H9 (cell line): ENCODE measurements at regions not wholly inside any gene's neighbourhood (a gene's known extent, or its start where the extent isn't known, plus 50 kb on each side); places are given as distances from the start of the nearest gene placed in this dataset.

ENCODE experiments used
- DNase-seq: peaks from one replicate; pipeline ENCODE4 v3.0.0-alpha.2; 2017
- H2AFZ ChIP-seq: one replicate; pipeline ENCODE4 v1.6.1; 2013; ENCODE audit warnings: mild to moderate bottlenecking, low read length, control low read depth, moderate library complexity
- H2AK5ac ChIP-seq: 2 replicates; pipeline ENCODE4 v1.6.1; 2013; ENCODE audit warnings: low read length, control low read depth, mixed read lengths; ENCODE audit not compliant: insufficient read length
- H2BK120ac ChIP-seq: one replicate; pipeline ENCODE4 v1.6.1; 2013; ENCODE audit warnings: low read depth, mild to moderate bottlenecking, low read length, control low read depth, inconsistent platforms; ENCODE audit not compliant: poor library complexity, severe bottlenecking
- H2BK12ac ChIP-seq: 2 replicates; pipeline ENCODE4 v1.6.1; 2013; ENCODE audit warnings: low read length, control low read depth, mixed read lengths, low read depth; ENCODE audit not compliant: insufficient read length
- H2BK15ac ChIP-seq: 2 replicates; pipeline ENCODE4 v1.6.1; 2013; ENCODE audit warnings: low read depth, low read length, control low read depth
- H2BK20ac ChIP-seq: one replicate; pipeline ENCODE4 v1.6.1; 2013; ENCODE audit warnings: low read depth, mild to moderate bottlenecking, low read length, control low read depth, inconsistent platforms; ENCODE audit not compliant: poor library complexity, severe bottlenecking
- H2BK5ac ChIP-seq: 2 replicates; pipeline ENCODE4 v1.6.1; 2013; ENCODE audit warnings: low read length, control low read depth, mixed read lengths; ENCODE audit not compliant: insufficient read length
- H3K14ac ChIP-seq: 2 replicates; pipeline ENCODE4 v1.6.1; 2013; ENCODE audit warnings: low read length, control low read depth; ENCODE audit not compliant: insufficient read depth
- H3K18ac ChIP-seq: 2 replicates; pipeline ENCODE4 v1.6.1; 2013; ENCODE audit warnings: low read depth, mild to moderate bottlenecking, mixed read lengths, low read length, control low read depth; ENCODE audit not compliant: insufficient read length
- H3K23ac ChIP-seq: 2 replicates; pipeline ENCODE4 v1.6.1; 2013; ENCODE audit warnings: low read length, control low read depth, mixed read lengths, low read depth; ENCODE audit not compliant: insufficient read length
- H3K23me2 ChIP-seq: 2 replicates; pipeline ENCODE4 v1.6.1; 2013; ENCODE audit warnings: low read depth, mild to moderate bottlenecking, mixed read lengths, low read length, control low read depth; ENCODE audit not compliant: insufficient read length, poor library complexity, severe bottlenecking
- H3K27ac ChIP-seq: 2 replicates; pipeline ENCODE4 v1.5.1; 2013; ENCODE audit warnings: low read length, control low read depth, mixed read lengths, low read depth; ENCODE audit not compliant: insufficient read length
- H3K27me3 ChIP-seq: 2 replicates; pipeline ENCODE4 v1.6.1; 2013; ENCODE audit warnings: low read length, control low read depth, inconsistent platforms; ENCODE audit not compliant: insufficient read depth
- H3K4ac ChIP-seq: 2 replicates; pipeline ENCODE4 v1.6.1; 2013; ENCODE audit warnings: low read depth, mild to moderate bottlenecking, control low read depth, inconsistent platforms, low read length, moderate library complexity
- H3K4me1 ChIP-seq: 2 replicates; pipeline ENCODE4 v1.6.1; 2013; ENCODE audit warnings: low read length, control low read depth, inconsistent platforms; ENCODE audit not compliant: insufficient read depth
- H3K4me2 ChIP-seq: 2 replicates; pipeline ENCODE4 v1.6.1; 2013; ENCODE audit warnings: low read length, control low read depth, mixed read lengths; ENCODE audit not compliant: insufficient read length, insufficient read depth
- H3K56ac ChIP-seq: 2 replicates; pipeline ENCODE4 v1.6.1; 2013; ENCODE audit warnings: low read depth, mild to moderate bottlenecking, mixed read lengths, low read length, control low read depth; ENCODE audit not compliant: insufficient read length
- H3K79me1 ChIP-seq: 2 replicates; pipeline ENCODE4 v1.6.1; 2013; ENCODE audit warnings: low read depth, mild to moderate bottlenecking, moderate library complexity, low read length, control low read depth, inconsistent platforms; ENCODE audit not compliant: insufficient read depth, poor library complexity, severe bottlenecking
- H3K79me2 ChIP-seq: 2 replicates; pipeline ENCODE4 v1.6.1; 2013; ENCODE audit warnings: low read length, control low read depth, inconsistent platforms; ENCODE audit not compliant: insufficient read depth
- H3K9ac ChIP-seq: 2 replicates; pipeline ENCODE4 v1.6.1; 2013; ENCODE audit warnings: low read length, control low read depth, mixed read lengths; ENCODE audit not compliant: insufficient read length; ENCODE audit errors: extremely low read depth
- H3K9me3 ChIP-seq: one replicate; pipeline ENCODE4 v1.6.1; 2013; ENCODE audit warnings: low read depth, low read length, inconsistent platforms; ENCODE audit not compliant: control insufficient read depth
- H3T11ph ChIP-seq: one replicate; pipeline ENCODE4 v1.6.1; 2013; ENCODE audit warnings: mild to moderate bottlenecking, low read length, control low read depth, inconsistent platforms
- H4K20me1 ChIP-seq: one replicate; pipeline ENCODE4 v1.6.1; 2013; ENCODE audit not compliant: control insufficient read depth, insufficient read length, insufficient read depth
- H4K5ac ChIP-seq: 2 replicates; pipeline ENCODE4 v1.6.1; 2013; ENCODE audit warnings: low read depth, mild to moderate bottlenecking, mixed read lengths, low read length, control low read depth; ENCODE audit not compliant: insufficient read length
- H4K8ac ChIP-seq: replicated peaks from 2 replicates; pipeline ENCODE4 v1.6.1; 2013; ENCODE audit warnings: low read length, control low read depth, mixed read lengths, low read depth; ENCODE audit not compliant: insufficient read length
- H4K91ac ChIP-seq: 2 replicates; pipeline ENCODE4 v1.6.1; 2013; ENCODE audit warnings: low read depth, mild to moderate bottlenecking, moderate library complexity, mixed read lengths, low read length, control low read depth; ENCODE audit not compliant: insufficient read length
- H3K27ac Mint-ChIP-seq, 3 experiments: 2 replicates in 2 of 3; 3 replicates in 1 of 3; pipeline ENCODE4 v1.8.0; 2020 to 2021; ENCODE audit warnings: mixed read lengths in 3 of 3, mild to moderate bottlenecking in 1 of 3, moderate library complexity in 1 of 3
- H3K27me3 Mint-ChIP-seq: 2 replicates; pipeline ENCODE4 v1.8.0; 2021; ENCODE audit warnings: low read depth, mild to moderate bottlenecking, moderate library complexity, mixed read lengths
- H3K36me3 Mint-ChIP-seq, 3 experiments: 2 replicates in 2 of 3; 3 replicates in 1 of 3; pipeline ENCODE4 v1.8.0; 2020 to 2021; ENCODE audit warnings: low read depth in 3 of 3, mixed read lengths in 3 of 3; ENCODE audit not compliant: insufficient read depth in 1 of 3
- H3K4me1 Mint-ChIP-seq, 2 experiments: 2 replicates each; pipeline ENCODE4 v1.8.0; 2020; ENCODE audit warnings: mixed read lengths in 2 of 2
- H3K4me3 Mint-ChIP-seq, 2 experiments: 2 replicates in 1 of 2; 3 replicates in 1 of 2; pipeline ENCODE4 v1.8.0; 2020 to 2021; ENCODE audit warnings: mild to moderate bottlenecking in 2 of 2, mixed read lengths in 2 of 2, moderate library complexity in 1 of 2
- H3K9me3 Mint-ChIP-seq, 2 experiments: 2 replicates in 1 of 2; 3 replicates in 1 of 2; pipeline ENCODE4 v1.8.0; 2020; ENCODE audit warnings: mild to moderate bottlenecking in 2 of 2, mixed read lengths in 2 of 2, moderate library complexity in 1 of 2
- CTCF ChIP-seq: fragments of 200-600 bp; sonication (generic); conservative IDR thresholded peaks from 3 replicates; pipeline ENCODE4 v1.8.0; 2021; ENCODE audit warnings: antibody characterized with exemption, mild to moderate bottlenecking
- WGBS: extraction: QIAGEN DNeasy Blood & Tissue Kit; methylation state at CpG from one replicate; pipeline ENCODE4 v1.1.7; 2013; ENCODE audit warnings: missing lambda C conversion rate, low lambda C conversion rate, mixed read lengths; ENCODE audit not compliant: insufficient read length; ENCODE audit errors: extremely low coverage; 5-methylcytosine and 5-hydroxymethylcytosine counted together

GRCh38 chr14:56416213-56416612 lies 163.4 kb upstream of the TMEM260 start:
- Histone ChIP-seq H3K27me3 (no peaks in the 10 kb centered on the region), H3K27ac (no peak overlapping the region), H2BK15ac (no peak overlapping the region), H4K5ac (no peak overlapping the region), H4K20me1 (no peaks in the 10 kb centered on the region), H3T11ph (no peak overlapping the region), H2BK12ac (no peak overlapping the region), H3K23ac (no peak overlapping the region), H3K79me1 (no peaks in the 10 kb centered on the region), H4K91ac (no peak overlapping the region), H4K8ac (no peak overlapping the region), H3K4me1 (no peaks in the 10 kb centered on the region), H3K18ac (no peak overlapping the region), H3K9ac (no peak overlapping the region), H3K14ac (no peak overlapping the region), H3K4ac (no peak overlapping the region), H3K23me2 (no peaks in the 10 kb centered on the region), H3K4me2 (no peak overlapping the region), H2AFZ (no peak overlapping the region), H2AK5ac (no peak overlapping the region), H3K79me2 (no peaks in the 10 kb centered on the region), H3K9me3 (no peaks in the 10 kb centered on the region), H2BK5ac (no peak overlapping the region), H2BK20ac (no peak overlapping the region), H3K56ac (no peak overlapping the region), H2BK120ac (no peak overlapping the region)
- Mint-ChIP-seq H3K4me3 (no peak overlapping the region), H3K4me1 (peaks cover 0 to 5% of the 10 kb centered on the region in 2 experiments; a peak in 1 of 4 replicates), H3K36me3 (no peaks in the 10 kb centered on the region), H3K27ac (peak overlapping the region in 1 of 3 experiments; percentile 34; a peak in 1 of 7 replicates), H3K27me3 (no peaks in the 10 kb centered on the region), H3K9me3 (peaks cover 0 to 2% of the 10 kb centered on the region in 2 experiments; a peak in 2 of 5 replicates)
- no peak for TF ChIP-seq CTCF
- DNase-seq: no peak
- no CpG with 5 or more reads among the region's 9 CpGs for WGBS
